HG03457 (cell line): ENCODE measurements at regions not wholly inside any gene's neighbourhood (a gene's known extent, or its start where the extent isn't known, plus 50 kb on each side); places are given as distances from the start of the nearest gene placed in this dataset.

ENCODE experiments used
- ATAC-seq: cut with Tn5 transposase; IDR thresholded peaks from one replicate; pipeline ENCODE4 v1.9.1; 2021; ENCODE audit warnings: moderate number of reproducible peaks; ENCODE audit not compliant: unreplicated experiment

GRCh38 chr17:72511874-72512273, 391.1 kb downstream of the SOX9 start:
- no peak for ATAC-seq

- ATAC-seq, result no peak
These were observed 392.1 kb downstream of the SOX9 start for GRCh38 chr17:72512649-72513556.

GRCh38 chr17:72514321-72514861, 393.6 kb downstream of the SOX9 start:
- ATAC-seq, result no peak

GRCh38 chr17:72514891-72515290, 394.1 kb downstream of the SOX9 start:
- no peak for ATAC-seq

GRCh38 chr17:72515291-72516065, 394.7 kb downstream of the SOX9 start:
- ATAC-seq, result no peak

- ATAC-seq, result no peak
These were observed 396.1 kb downstream of the SOX9 start for GRCh38 chr17:72516772-72517399.

GRCh38 chr17:72517413-72518158, 396.8 kb downstream of the SOX9 start:
- no peak for ATAC-seq

GRCh38 chr17:72518159-72518732, 397.4 kb downstream of the SOX9 start:
- no peak for ATAC-seq

- ATAC-seq, result no peak
These were observed 398.2 kb downstream of the SOX9 start for GRCh38 chr17:72518753-72519597.

GRCh38 chr17:72519598-72519936, 398.7 kb downstream of the SOX9 start:
- ATAC-seq, result no peak

GRCh38 chr17:72520665-72521303, 400.0 kb downstream of the SOX9 start:
- no peak for ATAC-seq

GRCh38 chr17:72523491-72523890, 402.7 kb downstream of the SOX9 start:
- no peak for ATAC-seq

GRCh38 chr17:72525225-72526015, 404.6 kb downstream of the SOX9 start:
- no peak for ATAC-seq

GRCh38 chr17:72526769-72527168, 405.9 kb downstream of the SOX9 start:
- no peak for ATAC-seq

- ATAC-seq, result no peak
These were observed 407.0 kb downstream of the SOX9 start for GRCh38 chr17:72527789-72528188.

- ATAC-seq, result no peak
These were observed 407.9 kb downstream of the SOX9 start for GRCh38 chr17:72528683-72529082.

- ATAC-seq, result no peak
These were observed 408.6 kb downstream of the SOX9 start for GRCh38 chr17:72529386-72529785.

- no peak for ATAC-seq
These were observed 409.6 kb downstream of the SOX9 start for GRCh38 chr17:72530454-72530853.
